Peyer's patch (tissue), 4 donors: ENCODE measurements at regions not wholly inside any gene's neighbourhood (a gene's known extent, or its start where the extent isn't known, plus 50 kb on each side); places are given as distances from the start of the nearest gene placed in this dataset.

Experiments used
- DNase-seq, 3 donors: peaks; one replicate each; pipeline ENCODE4 v3.0.0-alpha.2; 2017 to 2019
- H3K27ac ChIP-seq, 4 donors: fragments of 200-600 bp; sonication (generic); one replicate each; pipeline ENCODE4 v1.5.1; 2016 to 2019
- H3K27me3 ChIP-seq, 2 donors: fragments of 200-600 bp; sonication (generic); one replicate each; pipeline ENCODE4 v1.5.1; 2019
- H3K36me3 ChIP-seq, 3 donors: fragments of 200-600 bp; sonication (generic); one replicate each; pipeline ENCODE4 v1.5.1; 2016 to 2019
- H3K4me1 ChIP-seq, 4 donors: fragments of 200-600 bp; sonication (generic); one replicate each; pipeline ENCODE4 v1.5.1; 2016 to 2019
- H3K4me3 ChIP-seq, 4 donors: fragments of 200-600 bp; sonication (generic); 1 replicate in 3 of 4; 2 replicates in 1 of 4; pipeline ENCODE4 v1.5.1; 2016 to 2019; ENCODE audit warnings: mild to moderate bottlenecking in 1 of 4
- H3K9me3 ChIP-seq, 4 donors: fragments of 200-600 bp; sonication (generic); one replicate each; pipeline ENCODE4 v1.5.1; 2016 to 2019; ENCODE audit warnings: mild to moderate bottlenecking in 1 of 4
- POLR2A ChIP-seq, 2 donors: fragments of 450-650 bp; IDR thresholded peaks; one replicate each; pipeline ENCODE4 v1.5.1; 2017; ENCODE audit warnings: antibody characterized with exemption in 2 of 2, mild to moderate bottlenecking in 2 of 2, moderate library complexity in 2 of 2
- TF ChIP-seq, protein P1 (sequence below), 6 experiments: fragments of 450-650 bp in 4 of 6; fragments of 200-600 bp in 2 of 6; sonication (generic) in 1 of 6; IDR thresholded peaks; one replicate each; pipeline ENCODE4 v1.5.1; 2017 to 2019; ENCODE audit warnings: antibody characterized with exemption in 6 of 6, mild to moderate bottlenecking in 3 of 6, moderate library complexity in 1 of 6

DNA sequence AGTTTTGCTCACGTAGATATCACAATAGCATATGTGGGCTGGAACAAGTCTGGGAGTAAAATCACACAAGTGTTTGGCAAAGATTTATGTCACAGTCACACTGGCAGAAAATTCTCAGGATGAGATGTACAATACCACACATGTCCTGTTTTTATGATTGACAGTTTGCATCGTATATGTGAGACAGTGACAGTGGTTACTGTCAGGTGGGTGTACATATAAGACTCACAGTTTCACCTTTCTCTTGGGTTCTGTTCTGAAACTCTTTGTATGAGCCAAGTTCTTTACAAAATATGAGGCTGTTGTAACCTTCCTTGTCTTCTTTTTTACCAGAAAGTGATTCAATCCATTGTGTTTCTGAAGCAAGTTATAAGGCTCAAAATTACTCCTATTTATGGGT lies 1012.5 kb upstream of the AMELY start:
- no peaks in the 10 kb centered on the region for H3K27me3 ChIP-seq
- H3K9me3 ChIP-seq, result no peaks in the 10 kb centered on the region
- H3K27ac ChIP-seq, result no peak overlapping the region
- TF ChIP-seq, protein P1, sequence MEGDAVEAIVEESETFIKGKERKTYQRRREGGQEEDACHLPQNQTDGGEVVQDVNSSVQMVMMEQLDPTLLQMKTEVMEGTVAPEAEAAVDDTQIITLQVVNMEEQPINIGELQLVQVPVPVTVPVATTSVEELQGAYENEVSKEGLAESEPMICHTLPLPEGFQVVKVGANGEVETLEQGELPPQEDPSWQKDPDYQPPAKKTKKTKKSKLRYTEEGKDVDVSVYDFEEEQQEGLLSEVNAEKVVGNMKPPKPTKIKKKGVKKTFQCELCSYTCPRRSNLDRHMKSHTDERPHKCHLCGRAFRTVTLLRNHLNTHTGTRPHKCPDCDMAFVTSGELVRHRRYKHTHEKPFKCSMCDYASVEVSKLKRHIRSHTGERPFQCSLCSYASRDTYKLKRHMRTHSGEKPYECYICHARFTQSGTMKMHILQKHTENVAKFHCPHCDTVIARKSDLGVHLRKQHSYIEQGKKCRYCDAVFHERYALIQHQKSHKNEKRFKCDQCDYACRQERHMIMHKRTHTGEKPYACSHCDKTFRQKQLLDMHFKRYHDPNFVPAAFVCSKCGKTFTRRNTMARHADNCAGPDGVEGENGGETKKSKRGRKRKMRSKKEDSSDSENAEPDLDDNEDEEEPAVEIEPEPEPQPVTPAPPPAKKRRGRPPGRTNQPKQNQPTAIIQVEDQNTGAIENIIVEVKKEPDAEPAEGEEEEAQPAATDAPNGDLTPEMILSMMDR (IDR thresholded peaks at IDR 0.05), result no peak
- no peak for TF ChIP-seq POLR2A (IDR thresholded peaks at IDR 0.05)
- no peak for DNase-seq
- H3K4me3 ChIP-seq, result no peak overlapping the region
- no peaks in the 10 kb centered on the region for H3K36me3 ChIP-seq
- H3K4me1 ChIP-seq, result no peaks in the 10 kb centered on the region

DNA sequence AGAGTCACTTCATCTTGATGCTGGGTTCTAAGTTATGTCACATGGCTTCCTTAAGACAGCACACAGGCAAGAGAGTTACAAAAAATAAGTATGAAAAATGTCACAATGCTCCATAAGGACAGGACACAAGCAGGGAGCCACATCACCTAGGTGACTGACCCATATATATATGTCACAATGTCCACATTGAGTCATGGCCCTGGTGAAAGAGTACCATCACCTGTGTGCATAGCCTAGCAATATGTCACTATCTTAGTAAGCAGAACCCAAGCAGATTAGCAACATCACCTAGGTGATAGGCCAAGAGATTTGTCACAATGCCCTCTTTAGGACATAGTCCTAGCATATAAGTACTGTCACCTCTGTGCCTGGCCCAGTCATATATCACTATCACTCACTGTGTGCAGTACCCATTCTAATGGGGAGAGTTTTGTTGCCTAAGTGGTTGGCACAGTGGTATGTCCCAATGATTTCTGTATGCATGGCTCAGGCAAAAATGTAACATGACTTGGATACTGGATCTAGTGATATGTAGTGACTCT lies 1012.0 kb upstream of the AMELY start:
- no peak for DNase-seq
- no peak for TF ChIP-seq POLR2A (IDR thresholded peaks at IDR 0.05)
- TF ChIP-seq, protein P1 (IDR thresholded peaks at IDR 0.05), result no peak
- H3K9me3 ChIP-seq, result no peaks in the 10 kb centered on the region
- H3K4me1 ChIP-seq, result no peaks in the 10 kb centered on the region
- H3K27ac ChIP-seq, result no peak overlapping the region
- no peak overlapping the region for H3K4me3 ChIP-seq
- H3K27me3 ChIP-seq, result no peaks in the 10 kb centered on the region
- no peaks in the 10 kb centered on the region for H3K36me3 ChIP-seq

DNA sequence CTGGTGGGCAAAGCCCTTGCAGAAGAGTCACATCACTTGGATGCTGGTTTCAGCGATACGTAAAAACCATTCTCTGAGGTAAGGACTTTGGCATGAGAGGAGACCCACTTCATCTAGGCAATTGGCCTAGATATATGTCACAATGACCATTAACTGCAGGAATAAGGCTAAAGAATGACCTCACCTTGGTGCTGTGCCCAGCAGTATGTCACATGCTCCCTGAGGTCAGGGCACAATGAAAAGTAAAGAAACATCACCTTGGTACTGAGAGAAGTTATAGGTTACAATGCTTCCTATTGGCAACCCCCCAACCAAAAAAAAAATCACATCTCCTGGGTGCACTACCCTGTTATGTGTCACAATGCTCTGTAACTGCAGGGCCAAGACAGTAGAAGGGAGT lies 1008.8 kb upstream of the AMELY start:
- no peak overlapping the region for H3K4me3 ChIP-seq
- DNase-seq, result no peak
- no peaks in the 10 kb centered on the region for H3K4me1 ChIP-seq
- H3K27ac ChIP-seq, result no peak overlapping the region
- no peak for TF ChIP-seq POLR2A (IDR thresholded peaks at IDR 0.05)
- TF ChIP-seq, protein P1 (IDR thresholded peaks at IDR 0.05), result no peak
- H3K27me3 ChIP-seq, result no peaks in the 10 kb centered on the region
- H3K9me3 ChIP-seq, result no peaks in the 10 kb centered on the region
- no peaks in the 10 kb centered on the region for H3K36me3 ChIP-seq

DNA sequence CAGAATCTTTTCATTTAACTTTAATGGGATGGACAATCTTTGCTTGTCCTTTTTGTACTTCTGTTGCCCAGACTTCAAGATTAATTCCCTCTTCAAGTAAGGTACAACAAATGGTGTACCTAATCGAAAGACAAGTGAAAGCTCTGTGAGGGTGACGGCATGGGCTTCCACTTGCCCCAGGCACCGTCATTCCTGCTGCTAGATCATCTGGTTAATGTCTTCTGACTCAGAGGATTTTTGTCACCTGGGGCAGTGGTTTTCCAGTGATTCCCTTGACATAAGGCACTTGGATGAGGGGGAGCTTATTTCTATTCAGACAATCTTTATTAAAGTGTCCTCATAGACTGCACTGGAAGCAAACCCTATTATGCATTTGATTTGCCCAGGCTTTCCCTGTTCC lies 977.0 kb upstream of the AMELY start:
- no peaks in the 10 kb centered on the region for H3K9me3 ChIP-seq
- no peak overlapping the region for H3K27ac ChIP-seq
- H3K4me3 ChIP-seq, result no peak overlapping the region
- TF ChIP-seq, protein P1 (IDR thresholded peaks at IDR 0.05), result no peak
- H3K36me3 ChIP-seq, result no peaks in the 10 kb centered on the region
- no peak for DNase-seq
- no peaks in the 10 kb centered on the region for H3K27me3 ChIP-seq
- no peaks in the 10 kb centered on the region for H3K4me1 ChIP-seq

DNA sequence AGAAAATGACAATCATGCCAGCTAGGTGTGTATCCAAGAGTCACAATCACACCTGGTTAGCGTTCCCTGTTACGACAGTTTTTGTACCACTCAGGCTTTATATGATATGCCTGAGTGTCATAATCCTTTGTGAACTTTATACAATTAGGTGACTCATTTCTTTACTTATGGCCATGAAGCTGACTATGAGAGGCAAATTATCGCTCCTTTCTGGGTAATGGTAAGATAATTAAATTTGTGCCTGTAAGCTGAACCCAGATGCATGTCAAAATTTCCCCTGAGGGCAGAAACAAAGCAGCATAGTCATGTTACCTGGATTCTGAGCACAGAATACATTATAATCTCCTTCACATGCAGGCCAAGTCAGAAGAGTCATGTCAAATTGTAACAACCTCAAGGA lies 970.1 kb upstream of the AMELY start:
- no peak for DNase-seq
- H3K27me3 ChIP-seq, result no peaks in the 10 kb centered on the region
- no peaks in the 10 kb centered on the region for H3K4me1 ChIP-seq
- no peak overlapping the region for H3K4me3 ChIP-seq
- no peaks in the 10 kb centered on the region for H3K9me3 ChIP-seq
- TF ChIP-seq, protein P1 (IDR thresholded peaks at IDR 0.05), result no peak
- no peak for TF ChIP-seq POLR2A (IDR thresholded peaks at IDR 0.05)
- H3K36me3 ChIP-seq, result no peaks in the 10 kb centered on the region
- no peak overlapping the region for H3K27ac ChIP-seq

DNA sequence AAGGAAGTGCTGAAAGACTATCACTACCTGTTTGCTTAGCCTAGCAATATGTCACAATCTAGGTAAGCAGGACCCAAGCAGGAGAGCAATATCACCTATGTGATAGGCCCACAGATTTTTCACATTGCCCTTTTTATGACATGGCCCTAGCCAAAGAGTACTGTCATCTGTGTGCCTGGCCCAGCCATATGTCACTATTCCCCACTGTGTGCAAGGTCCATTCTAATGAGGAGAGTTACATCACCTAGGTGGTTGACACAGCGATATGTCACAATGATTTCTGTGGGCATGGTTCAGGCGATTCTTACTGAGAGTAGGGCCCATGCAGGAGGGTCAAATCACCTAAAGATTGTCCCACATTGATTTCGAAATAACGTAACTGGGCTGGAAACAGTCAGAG lies 967.7 kb upstream of the AMELY start:
- DNase-seq, result no peak
- TF ChIP-seq POLR2A (IDR thresholded peaks at IDR 0.05), result no peak
- TF ChIP-seq, protein P1 (IDR thresholded peaks at IDR 0.05), result no peak
- Histone ChIP-seq H3K27me3 (no peaks in the 10 kb centered on the region), H3K9me3 (no peaks in the 10 kb centered on the region), H3K36me3 (no peaks in the 10 kb centered on the region), H3K4me1 (no peaks in the 10 kb centered on the region), H3K4me3 (no peak overlapping the region), H3K27ac (no peak overlapping the region)
